ENCODE measurements at regions not wholly inside any gene's neighbourhood (a gene's known extent, or its start where the extent isn't known, plus 50 kb on each side); places are given as distances from the start of the nearest gene placed in this dataset.

DNA sequence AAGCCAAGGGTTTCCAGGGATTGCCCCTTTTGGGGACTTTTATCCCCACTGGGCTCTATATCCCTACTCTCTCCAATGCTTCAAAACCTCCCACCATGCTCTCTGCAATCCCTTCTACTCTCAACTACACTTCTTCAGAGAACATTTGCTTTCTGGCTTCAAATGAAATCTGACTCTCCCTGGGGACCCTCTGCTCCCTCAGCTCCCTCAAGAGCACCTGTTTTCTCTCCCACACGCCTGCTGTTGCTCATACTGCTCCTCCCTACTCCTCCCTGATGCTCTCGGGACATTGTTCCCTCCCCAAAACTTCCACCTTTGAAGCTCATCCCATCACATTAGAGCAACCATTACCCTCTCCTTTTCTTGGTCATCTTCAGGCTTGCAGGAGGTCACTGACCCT, 344.9 kb downstream of the CDK5RAP2 start:
- no peak for TF ChIP-seq JUN (CRISPR knock-in tag; IDR thresholded peaks at IDR 0.05)
- no peak for TF ChIP-seq ZBTB21 (CRISPR knock-in tag; IDR thresholded peaks at IDR 0.05; ENCODE audit: borderline replicate concordance)
- no peak for TF ChIP-seq E2F1 (CRISPR knock-in tag; IDR thresholded peaks at IDR 0.05)
- no peak for TF ChIP-seq CREB1 (CRISPR knock-in tag; IDR thresholded peaks at IDR 0.05)
- no peak for TF ChIP-seq ATF3 (CRISPR knock-in tag; conservative IDR thresholded peaks at IDR 0.05)
- TF ChIP-seq RELA (CRISPR knock-in tag; IDR thresholded peaks at IDR 0.05; ENCODE audit: borderline replicate concordance), result no peak
- TF ChIP-seq CTCF (IDR thresholded peaks at IDR 0.05), result no peak
- TF ChIP-seq, protein P1, sequence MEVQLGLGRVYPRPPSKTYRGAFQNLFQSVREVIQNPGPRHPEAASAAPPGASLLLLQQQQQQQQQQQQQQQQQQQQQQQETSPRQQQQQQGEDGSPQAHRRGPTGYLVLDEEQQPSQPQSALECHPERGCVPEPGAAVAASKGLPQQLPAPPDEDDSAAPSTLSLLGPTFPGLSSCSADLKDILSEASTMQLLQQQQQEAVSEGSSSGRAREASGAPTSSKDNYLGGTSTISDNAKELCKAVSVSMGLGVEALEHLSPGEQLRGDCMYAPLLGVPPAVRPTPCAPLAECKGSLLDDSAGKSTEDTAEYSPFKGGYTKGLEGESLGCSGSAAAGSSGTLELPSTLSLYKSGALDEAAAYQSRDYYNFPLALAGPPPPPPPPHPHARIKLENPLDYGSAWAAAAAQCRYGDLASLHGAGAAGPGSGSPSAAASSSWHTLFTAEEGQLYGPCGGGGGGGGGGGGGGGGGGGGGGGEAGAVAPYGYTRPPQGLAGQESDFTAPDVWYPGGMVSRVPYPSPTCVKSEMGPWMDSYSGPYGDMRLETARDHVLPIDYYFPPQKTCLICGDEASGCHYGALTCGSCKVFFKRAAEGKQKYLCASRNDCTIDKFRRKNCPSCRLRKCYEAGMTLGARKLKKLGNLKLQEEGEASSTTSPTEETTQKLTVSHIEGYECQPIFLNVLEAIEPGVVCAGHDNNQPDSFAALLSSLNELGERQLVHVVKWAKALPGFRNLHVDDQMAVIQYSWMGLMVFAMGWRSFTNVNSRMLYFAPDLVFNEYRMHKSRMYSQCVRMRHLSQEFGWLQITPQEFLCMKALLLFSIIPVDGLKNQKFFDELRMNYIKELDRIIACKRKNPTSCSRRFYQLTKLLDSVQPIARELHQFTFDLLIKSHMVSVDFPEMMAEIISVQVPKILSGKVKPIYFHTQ (CRISPR knock-in tag; IDR thresholded peaks at IDR 0.05), result no peak
- no peak for TF ChIP-seq FOXP1 (CRISPR knock-in tag; IDR thresholded peaks at IDR 0.05; ENCODE audit: borderline replicate concordance)
- TF ChIP-seq FOXJ3 (CRISPR knock-in tag; IDR thresholded peaks at IDR 0.05; ENCODE audit: borderline replicate concordance), result no peak
- no peak for TF ChIP-seq ESRRA (CRISPR knock-in tag; IDR thresholded peaks at IDR 0.05; ENCODE audit: borderline replicate concordance)
- TF ChIP-seq, protein P2, sequence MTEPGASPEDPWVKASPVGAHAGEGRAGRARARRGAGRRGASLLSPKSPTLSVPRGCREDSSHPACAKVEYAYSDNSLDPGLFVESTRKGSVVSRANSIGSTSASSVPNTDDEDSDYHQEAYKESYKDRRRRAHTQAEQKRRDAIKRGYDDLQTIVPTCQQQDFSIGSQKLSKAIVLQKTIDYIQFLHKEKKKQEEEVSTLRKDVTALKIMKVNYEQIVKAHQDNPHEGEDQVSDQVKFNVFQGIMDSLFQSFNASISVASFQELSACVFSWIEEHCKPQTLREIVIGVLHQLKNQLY (CRISPR knock-in tag; IDR thresholded peaks at IDR 0.05), result no peak
- no peak for TF ChIP-seq SMAD3 (CRISPR knock-in tag; IDR thresholded peaks at IDR 0.05; ENCODE audit: borderline replicate concordance)
- no peak for TF ChIP-seq ZNF512 (CRISPR knock-in tag; IDR thresholded peaks at IDR 0.05; ENCODE audit: borderline replicate concordance)
